Lower leg skin (tissue), 4 donors: ENCODE measurements at regions not wholly inside any gene's neighbourhood (a gene's known extent, or its start where the extent isn't known, plus 50 kb on each side); places are given as distances from the start of the nearest gene placed in this dataset.
"Not testable (repeated sequence)": the region's sequence is repeated elsewhere in the genome, so short reads cannot be mapped to it uniquely, and the experiment has no call there.

Source experiments
- DNase-seq, 2 donors: peaks; one replicate each; pipeline ENCODE4 v3.0.0-alpha.2; 2019; ENCODE audit warnings: low spot score in 2 of 2
- H3K4me3 ChIP-seq: fragments of 200-600 bp; sonication (generic); 2 replicates; pipeline ENCODE4 v1.5.1; 2017; ENCODE audit warnings: mild to moderate bottlenecking, low read depth; ENCODE audit not compliant: poor library complexity, severe bottlenecking
- POLR2A ChIP-seq, 2 donors: fragments of 450-650 bp; IDR thresholded peaks; one replicate each; pipeline ENCODE4 v1.6.1; 2016 to 2017; ENCODE audit warnings: antibody characterized with exemption in 2 of 2, mild to moderate bottlenecking in 1 of 2, moderate library complexity in 1 of 2
- WGBS, 2 donors: methylation state at CpG; one replicate each; pipeline ENCODE4 v1.1.5; 2018; 5-methylcytosine and 5-hydroxymethylcytosine counted together
- intact Hi-C: fragments of 100-400 bp; cut with DNase I; formaldehyde crosslinking; loops from one replicate; pipeline ENCODE4 v1.15.0; 2023; ENCODE audit warnings: low total_unique reads
- TF ChIP-seq, protein P1 (sequence below), 3 donors: fragments of 450-650 bp; IDR thresholded peaks; one replicate each; pipeline ENCODE4 v1.5.1; 2016; ENCODE audit warnings: antibody characterized with exemption in 3 of 3, mild to moderate bottlenecking in 3 of 3, moderate library complexity in 2 of 3

DNA sequence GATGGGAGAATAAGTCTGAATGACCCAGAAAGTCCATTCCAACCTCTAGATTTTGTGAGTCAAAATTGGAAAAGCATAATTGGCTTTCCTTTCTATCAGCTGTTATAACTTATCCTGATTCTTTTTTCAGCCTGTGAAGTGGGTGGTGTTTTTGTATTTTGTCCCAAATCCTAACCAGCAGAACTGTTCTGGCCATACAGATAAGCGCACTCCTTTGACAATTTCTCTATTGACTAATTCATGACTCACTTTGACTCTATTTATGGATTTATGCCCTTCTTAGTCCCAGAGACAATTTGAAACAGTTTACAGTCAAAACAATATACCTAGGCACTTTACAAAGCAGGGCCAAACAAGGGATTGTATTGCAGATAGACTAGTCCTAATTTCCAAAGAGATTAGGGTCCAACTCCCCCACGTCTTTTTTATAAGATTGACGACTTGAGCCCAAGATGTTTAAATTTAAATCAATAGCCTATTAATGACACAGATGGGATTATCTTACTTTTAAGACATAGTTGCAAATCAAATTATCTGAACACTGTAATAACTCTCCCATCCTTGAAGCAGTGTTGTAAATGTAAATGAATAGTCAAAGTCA is 301.7 kb upstream of the SEMA6A start:
- TF ChIP-seq, protein P1, sequence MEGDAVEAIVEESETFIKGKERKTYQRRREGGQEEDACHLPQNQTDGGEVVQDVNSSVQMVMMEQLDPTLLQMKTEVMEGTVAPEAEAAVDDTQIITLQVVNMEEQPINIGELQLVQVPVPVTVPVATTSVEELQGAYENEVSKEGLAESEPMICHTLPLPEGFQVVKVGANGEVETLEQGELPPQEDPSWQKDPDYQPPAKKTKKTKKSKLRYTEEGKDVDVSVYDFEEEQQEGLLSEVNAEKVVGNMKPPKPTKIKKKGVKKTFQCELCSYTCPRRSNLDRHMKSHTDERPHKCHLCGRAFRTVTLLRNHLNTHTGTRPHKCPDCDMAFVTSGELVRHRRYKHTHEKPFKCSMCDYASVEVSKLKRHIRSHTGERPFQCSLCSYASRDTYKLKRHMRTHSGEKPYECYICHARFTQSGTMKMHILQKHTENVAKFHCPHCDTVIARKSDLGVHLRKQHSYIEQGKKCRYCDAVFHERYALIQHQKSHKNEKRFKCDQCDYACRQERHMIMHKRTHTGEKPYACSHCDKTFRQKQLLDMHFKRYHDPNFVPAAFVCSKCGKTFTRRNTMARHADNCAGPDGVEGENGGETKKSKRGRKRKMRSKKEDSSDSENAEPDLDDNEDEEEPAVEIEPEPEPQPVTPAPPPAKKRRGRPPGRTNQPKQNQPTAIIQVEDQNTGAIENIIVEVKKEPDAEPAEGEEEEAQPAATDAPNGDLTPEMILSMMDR (IDR thresholded peaks at IDR 0.05) = no peak
- no peak for TF ChIP-seq POLR2A (IDR thresholded peaks at IDR 0.05)
- no peak overlapping the region for H3K4me3 ChIP-seq
- intact Hi-C loops = no loop called here
- WGBS, 2 donors = 72% methylated on average over 3 of the region's 3 CpGs
- no peak for DNase-seq

DNA sequence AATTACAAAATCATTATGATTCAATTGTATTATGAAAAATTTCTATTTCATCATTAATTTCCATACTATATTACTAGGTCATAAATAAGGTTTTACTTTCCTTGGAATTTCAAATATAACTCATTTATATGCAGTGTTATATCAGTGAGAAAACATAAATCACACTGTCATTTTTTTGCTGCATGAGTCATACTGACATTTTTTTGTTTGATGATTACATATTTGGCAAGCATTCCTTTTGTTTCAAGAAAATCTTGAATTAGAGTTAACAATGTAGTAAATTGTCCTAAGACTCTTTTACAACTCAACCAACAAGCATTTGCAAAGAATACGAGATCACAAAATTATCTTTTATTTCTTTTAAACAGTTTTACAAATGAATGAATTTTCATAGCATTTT is 298.4 kb upstream of the SEMA6A start:
- 37 to 46% methylated on average over 1 of the region's 1 CpG for WGBS, 2 donors
- intact Hi-C loops = no loop called here
- H3K4me3 ChIP-seq = no peak overlapping the region
- TF ChIP-seq, protein P1 (IDR thresholded peaks at IDR 0.05) = no peak
- no peak for TF ChIP-seq POLR2A (IDR thresholded peaks at IDR 0.05)
- DNase-seq = no peak

DNA sequence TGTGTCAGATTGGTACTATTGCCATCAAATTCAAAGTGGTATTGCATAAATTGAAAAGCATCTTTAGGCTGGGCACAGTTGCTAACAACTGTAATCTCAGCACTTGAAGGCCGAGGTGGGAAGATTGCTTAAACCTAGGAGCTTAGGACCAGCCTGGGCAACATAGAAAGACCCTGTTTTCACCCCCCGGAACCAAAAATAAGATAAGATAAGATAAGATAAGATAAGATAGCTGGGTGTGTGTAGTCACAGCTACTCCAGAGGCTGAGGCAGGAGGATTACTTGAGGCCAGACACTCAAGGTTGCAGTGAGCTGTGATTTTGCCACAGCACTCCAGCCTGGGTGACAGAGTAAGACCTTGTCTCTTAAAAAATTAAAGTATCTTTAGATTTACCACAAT is 297.9 kb upstream of the SEMA6A start:
- no peak overlapping the region for H3K4me3 ChIP-seq
- TF ChIP-seq POLR2A (IDR thresholded peaks at IDR 0.05) = no peak
- TF ChIP-seq, protein P1 (IDR thresholded peaks at IDR 0.05) = no peak
- 90 to 93% methylated on average over 2 of the region's 2 CpGs for WGBS, 2 donors
- DNase-seq = no peak
- intact Hi-C loops = no loop called here

DNA sequence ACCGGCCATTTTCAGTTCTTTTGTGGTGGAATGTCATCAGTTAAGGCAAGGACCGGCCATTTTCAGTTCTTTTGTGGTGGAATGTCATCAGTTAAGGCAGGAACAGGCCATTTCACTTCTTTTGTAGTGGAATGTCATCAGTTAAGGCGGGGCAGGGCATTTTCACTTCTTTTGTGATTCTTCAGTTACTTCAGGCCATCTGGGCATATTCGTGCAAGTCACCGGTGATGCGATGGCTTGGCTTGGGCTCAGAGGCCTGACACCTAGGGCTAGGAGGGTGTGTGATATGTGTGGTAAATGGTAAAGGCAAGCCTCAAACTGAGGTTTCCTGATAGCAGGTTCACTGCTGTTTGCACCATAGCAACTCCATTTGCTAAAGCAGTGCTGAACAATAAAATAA is 293.2 kb upstream of the SEMA6A start:
- intact Hi-C loops, H3K4me3 ChIP-seq, DNase-seq: not testable (repeated sequence)
- 76 to 86% methylated on average over 6 of the region's 6 CpGs for WGBS, 2 donors

DNA sequence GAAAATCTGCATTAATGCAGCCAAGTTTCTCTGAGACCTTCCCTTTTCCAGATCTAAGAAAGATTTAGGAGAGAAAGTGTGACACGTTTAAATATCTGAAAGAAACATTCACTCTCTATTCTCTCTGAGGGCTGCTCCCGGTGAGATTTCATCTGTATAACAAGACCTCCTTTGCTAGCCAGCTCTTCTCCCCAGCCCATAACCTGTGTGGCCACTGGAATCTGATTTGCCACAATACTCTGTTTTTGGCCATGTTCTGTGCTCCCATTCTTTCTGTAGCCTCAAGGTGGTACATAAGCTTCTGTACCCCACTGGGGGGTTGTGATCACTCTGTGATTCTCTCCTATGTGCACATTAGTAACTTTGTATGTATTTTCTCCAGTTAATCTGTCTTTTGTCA is 291.0 kb upstream of the SEMA6A start:
- H3K4me3 ChIP-seq = no peak overlapping the region
- intact Hi-C loops = no loop called here
- DNase-seq = no peak
- 68 to 70% methylated on average over 2 of the region's 2 CpGs for WGBS, 2 donors
- TF ChIP-seq, protein P1 (IDR thresholded peaks at IDR 0.05) = no peak
- TF ChIP-seq POLR2A (IDR thresholded peaks at IDR 0.05) = no peak

DNA sequence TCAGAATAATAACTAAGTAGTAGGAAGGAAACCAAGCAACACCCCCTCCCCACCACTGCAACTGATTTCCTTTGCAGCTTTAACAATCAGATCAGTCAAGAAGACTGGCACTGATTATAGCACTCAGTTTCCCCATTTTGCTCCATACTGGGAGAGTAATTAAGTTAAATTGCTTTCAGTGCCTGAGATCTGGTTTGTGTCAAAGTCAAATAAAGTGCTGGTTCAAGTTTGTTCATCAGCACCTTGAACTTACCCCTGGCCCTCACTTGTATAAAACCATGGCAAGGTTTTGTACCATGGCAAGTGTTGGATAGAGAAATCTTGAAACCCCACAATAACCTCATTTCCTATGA is 290.2 kb upstream of the SEMA6A start:
- no peak for DNase-seq
- H3K4me3 ChIP-seq = no peak overlapping the region
- intact Hi-C loops = no loop called here
- TF ChIP-seq, protein P1 (IDR thresholded peaks at IDR 0.05) = no peak
- no peak for TF ChIP-seq POLR2A (IDR thresholded peaks at IDR 0.05)
